ENCODE measurements at regions not wholly inside any gene's neighbourhood (a gene's known extent, or its start where the extent isn't known, plus 50 kb on each side); places are given as distances from the start of the nearest gene placed in this dataset.

DNA sequence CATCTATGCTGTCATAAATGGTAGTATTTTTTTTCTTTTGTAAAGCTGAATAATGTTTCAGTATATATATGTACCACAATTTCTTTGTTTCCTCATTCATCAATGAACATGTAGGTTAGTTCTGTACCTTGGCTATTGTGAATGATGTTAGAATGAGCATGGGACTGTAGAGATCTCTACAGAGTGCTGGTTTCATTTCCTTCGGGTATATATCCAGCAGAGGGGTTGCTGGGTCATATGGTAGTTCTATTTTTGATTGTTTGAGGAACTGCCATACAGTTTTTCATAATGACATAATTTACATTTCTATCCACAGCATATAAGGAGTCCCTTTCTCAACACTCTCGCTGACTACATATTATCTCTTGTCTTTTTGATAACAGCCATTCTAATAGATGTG, 243.5 kb downstream of the CDH7 start (continued):
- TF ChIP-seq GTF2F1 (IDR thresholded peaks at IDR 0.05; ENCODE audit: borderline replicate concordance, low read depth, low read length) (no peak), SIRT6 (IDR thresholded peaks at IDR 0.05; ENCODE audit: low read length) (no peak), CBX5 (IDR thresholded peaks at IDR 0.05; ENCODE audit: low read depth, low read length) (no peak), NANOG (IDR thresholded peaks at IDR 0.05; ENCODE audit: insufficient read depth, low read depth, low read length, poor library complexity, severe bottlenecking) (no peak), POLR2AphosphoS5 (IDR thresholded peaks at IDR 0.05; ENCODE audit: low read depth, low read length) (no peak), YY1 (IDR thresholded peaks at IDR 0.05; ENCODE audit: low read depth, low read length) (no peak), SIN3A (conservative IDR thresholded peaks at IDR 0.05 in 1 of 2, IDR thresholded peaks at IDR 0.05 in 1 of 2; ENCODE audit: low read depth in 1 of 2, low read length in 2 of 2) (no peak)
